ENCODE measurements at regions not wholly inside any gene's neighbourhood (a gene's known extent, or its start where the extent isn't known, plus 50 kb on each side); places are given as distances from the start of the nearest gene placed in this dataset.
"Not testable (repeated sequence)": the region's sequence is repeated elsewhere in the genome, so short reads cannot be mapped to it uniquely, and the experiment has no call there.

- H3K4me3 ChIP-seq (ENCODE audit: low read depth, low read length): no peak overlapping the region
Observed at GRCh38 chr12:113727651-113728061, 238.5 kb downstream of the RBM19 start.

DNA sequence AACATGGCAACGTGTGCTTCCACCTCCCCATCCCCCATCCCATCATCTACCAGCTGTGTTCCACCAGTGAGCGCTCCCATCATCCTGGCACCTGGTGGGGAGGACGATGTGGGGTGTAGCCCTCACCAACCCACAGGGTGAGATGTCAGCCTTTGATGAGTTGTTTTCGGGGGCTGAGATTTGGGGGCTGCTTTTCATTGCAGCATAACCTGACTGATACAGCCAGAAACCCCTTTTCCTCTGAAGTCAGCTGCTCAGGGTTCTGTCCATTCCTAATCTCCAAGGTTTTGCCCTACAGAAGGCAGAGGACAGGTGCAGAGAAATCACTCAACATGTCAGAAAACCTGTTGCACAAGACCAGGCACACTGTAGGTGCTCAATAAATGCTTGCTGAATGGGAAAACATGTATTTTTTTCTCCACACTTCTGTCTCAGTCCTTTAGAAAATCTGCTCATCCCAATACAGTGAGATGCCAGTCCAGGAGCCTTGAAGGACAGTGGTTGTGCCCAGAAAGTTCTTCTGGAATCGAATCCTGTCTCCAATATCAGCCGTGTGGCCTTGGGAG, 239.8 kb downstream of the RBM19 start:
- H3K4me3 ChIP-seq (ENCODE audit: low read depth, low read length): no peak overlapping the region

- H3K4me3 ChIP-seq (ENCODE audit: low read depth, low read length): no peak overlapping the region
Observed at GRCh38 chr12:113725557-113725876, 240.6 kb downstream of the RBM19 start.

DNA sequence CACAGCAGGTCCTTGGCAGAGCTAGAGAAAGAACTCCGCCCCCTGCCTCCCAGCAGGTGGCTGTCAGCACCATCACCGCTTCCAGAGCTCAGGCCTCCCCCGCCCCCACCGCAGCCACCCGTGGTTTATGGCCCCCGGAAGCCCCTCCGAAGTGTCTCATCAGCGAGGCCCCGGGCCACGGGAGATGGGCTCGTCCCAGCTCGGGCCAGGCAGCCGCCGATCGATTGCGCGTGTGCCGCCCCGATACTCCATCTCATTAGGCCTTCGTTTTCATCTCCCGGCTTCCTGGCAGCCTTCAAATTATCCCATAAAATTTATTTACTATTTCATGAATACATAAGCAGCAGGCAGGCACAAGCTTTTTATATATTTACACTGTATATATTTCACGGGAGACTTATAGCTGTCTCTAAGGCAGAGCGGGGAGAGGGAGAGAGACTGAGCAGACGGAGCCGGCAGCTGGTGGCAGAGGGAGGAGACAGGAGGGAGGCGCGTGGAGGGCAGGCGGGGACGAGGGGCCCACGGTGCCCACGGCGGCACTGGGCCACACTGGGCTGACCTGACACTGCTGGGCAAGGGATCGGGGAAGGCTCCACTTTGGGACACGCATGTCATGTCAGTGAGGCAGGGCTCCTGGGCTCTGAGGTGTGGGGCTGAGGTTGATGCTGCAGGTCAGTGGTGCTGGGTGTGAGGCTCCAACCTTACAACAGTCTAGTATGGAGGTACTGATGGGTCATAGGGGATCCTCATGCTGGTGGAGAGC, 241.2 kb downstream of the RBM19 start:
- H3K4me3 ChIP-seq (ENCODE audit: low read depth, low read length): no peak overlapping the region

DNA sequence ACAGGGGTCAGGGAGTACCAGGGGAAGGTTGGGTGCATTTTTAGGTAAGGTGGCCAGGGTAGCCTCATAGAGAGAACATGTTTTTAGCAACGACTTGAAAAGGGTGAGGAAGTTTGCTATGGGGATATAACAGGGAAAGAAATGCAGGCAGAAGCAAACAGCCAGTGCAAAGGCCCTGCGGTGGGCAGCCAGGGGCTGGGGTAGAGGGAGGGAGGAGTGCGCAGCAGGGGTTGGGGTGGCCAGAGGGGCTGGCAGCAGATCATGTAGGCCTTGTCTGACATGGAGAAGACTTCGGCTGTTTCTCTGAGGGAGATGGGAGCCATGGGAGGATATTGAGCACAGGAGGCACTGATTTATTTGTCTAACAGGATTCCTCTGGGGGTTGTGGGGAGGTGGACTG, 242.5 kb downstream of the RBM19 start:
- no peak overlapping the region for H3K4me3 ChIP-seq (ENCODE audit: low read depth, low read length)

DNA sequence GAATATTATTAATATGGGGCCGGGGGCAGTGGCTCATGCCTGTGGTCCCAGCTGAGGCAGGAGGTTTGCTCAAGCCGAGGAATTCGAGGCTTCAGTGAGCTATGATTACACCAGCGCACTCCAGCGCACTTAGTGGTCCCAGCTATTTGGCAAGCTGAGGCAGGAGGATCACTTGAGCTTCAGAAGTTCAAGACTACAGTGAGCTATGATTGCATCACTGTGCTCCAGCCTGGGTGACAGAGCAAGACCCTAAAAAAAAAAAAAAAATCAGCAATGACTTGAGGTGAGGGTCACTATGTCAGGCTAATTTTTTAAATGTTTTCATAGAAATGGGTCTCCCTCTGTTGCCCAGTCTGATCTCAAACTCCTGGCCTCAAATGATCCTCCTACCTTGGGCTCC, 243.4 kb downstream of the RBM19 start:
- no peak overlapping the region for H3K4me3 ChIP-seq (ENCODE audit: low read depth, low read length)

DNA sequence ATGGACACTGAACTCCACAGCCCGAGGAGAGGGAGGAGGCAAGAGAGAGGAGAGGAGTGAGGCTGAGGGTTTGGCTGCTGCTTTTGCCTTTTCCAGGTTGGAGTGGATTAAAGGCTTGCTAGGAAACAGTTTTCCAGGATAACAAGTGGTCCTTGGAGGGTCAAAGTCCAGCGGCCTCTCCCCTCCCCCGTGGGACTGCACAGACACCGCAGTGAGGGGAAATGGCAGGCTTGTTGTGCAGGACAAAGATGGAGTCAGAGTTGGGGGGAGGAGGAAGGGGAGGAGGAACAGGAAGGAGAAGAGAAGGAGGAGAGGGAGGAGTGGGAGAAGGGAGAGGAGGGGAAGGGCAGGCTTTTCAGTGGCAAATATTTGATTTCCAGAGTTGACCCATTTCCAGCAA, 245.5 kb downstream of the RBM19 start:
- no peak overlapping the region for H3K4me3 ChIP-seq (ENCODE audit: low read depth, low read length)

GRCh38 chr12:113719911-113720591, 246.1 kb downstream of the RBM19 start:
- no peak overlapping the region for H3K4me3 ChIP-seq (ENCODE audit: low read depth, low read length)

- no peak overlapping the region for H3K4me3 ChIP-seq (ENCODE audit: low read depth, low read length)
Observed at GRCh38 chr12:113713156-113713555, 241.5 kb upstream of the LHX5 start.

GRCh38 chr12:113712481-113712880, 240.8 kb upstream of the LHX5 start:
- no peak overlapping the region for H3K4me3 ChIP-seq (ENCODE audit: low read depth, low read length)

GRCh38 chr12:113710216-113710615, 238.5 kb upstream of the LHX5 start:
- no peak overlapping the region for H3K4me3 ChIP-seq (ENCODE audit: low read depth, low read length)

DNA sequence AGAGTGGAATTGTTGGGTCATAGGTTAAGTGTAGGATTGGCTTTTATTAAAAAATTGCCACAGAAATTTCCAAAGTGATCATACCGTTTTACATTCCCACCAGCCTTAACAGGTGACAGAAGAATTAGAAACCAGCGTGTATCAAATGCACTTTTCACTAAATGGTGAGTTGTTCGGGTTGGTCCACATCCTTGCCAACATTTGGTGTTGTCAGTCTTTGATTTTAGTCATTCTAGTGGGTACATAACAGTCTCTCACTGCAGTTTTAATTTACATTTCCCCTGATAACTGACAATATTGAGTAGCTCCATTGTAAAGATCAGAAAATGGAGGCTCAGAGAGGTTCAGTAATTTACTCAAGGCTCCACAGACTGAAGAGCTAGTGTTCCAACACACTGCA, 237.8 kb upstream of the LHX5 start:
- H3K4me3 ChIP-seq (ENCODE audit: low read depth, low read length): no peak overlapping the region

GRCh38 chr12:113702836-113703235, 231.2 kb upstream of the LHX5 start:
- H3K4me3 ChIP-seq (ENCODE audit: low read depth, low read length): no peak overlapping the region

- H3K4me3 ChIP-seq (ENCODE audit: low read depth, low read length): no peak overlapping the region
Observed at GRCh38 chr12:113702276-113702675, 230.6 kb upstream of the LHX5 start.

- H3K4me3 ChIP-seq (ENCODE audit: low read depth, low read length): no peak overlapping the region
Observed at GRCh38 chr12:113700943-113701342, 229.3 kb upstream of the LHX5 start.

DNA sequence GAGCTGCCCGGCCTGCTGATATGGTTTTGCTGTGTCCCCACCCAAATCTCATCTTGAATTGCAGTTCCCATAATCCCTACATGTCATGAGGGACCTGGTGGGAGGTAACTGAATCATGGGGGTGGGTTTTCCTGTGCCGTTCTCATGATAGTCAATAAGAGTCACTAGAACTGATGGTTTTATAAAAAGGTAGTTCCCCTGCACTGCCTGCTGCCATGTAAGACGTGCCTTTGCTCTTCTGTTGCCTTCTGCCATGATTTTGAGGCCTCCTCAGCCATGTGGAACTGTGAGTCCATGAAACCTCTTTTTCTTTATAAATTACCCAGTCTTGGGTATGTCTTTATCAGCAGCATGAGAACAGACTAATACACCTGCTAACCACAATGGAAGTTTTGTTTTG, 228.3 kb upstream of the LHX5 start:
- H3K4me3 ChIP-seq (ENCODE audit: low read depth, low read length): not testable (repeated sequence)

- no peak overlapping the region for H3K4me3 ChIP-seq (ENCODE audit: low read depth, low read length)
Observed at GRCh38 chr12:113698510-113698858, 226.8 kb upstream of the LHX5 start.

DNA sequence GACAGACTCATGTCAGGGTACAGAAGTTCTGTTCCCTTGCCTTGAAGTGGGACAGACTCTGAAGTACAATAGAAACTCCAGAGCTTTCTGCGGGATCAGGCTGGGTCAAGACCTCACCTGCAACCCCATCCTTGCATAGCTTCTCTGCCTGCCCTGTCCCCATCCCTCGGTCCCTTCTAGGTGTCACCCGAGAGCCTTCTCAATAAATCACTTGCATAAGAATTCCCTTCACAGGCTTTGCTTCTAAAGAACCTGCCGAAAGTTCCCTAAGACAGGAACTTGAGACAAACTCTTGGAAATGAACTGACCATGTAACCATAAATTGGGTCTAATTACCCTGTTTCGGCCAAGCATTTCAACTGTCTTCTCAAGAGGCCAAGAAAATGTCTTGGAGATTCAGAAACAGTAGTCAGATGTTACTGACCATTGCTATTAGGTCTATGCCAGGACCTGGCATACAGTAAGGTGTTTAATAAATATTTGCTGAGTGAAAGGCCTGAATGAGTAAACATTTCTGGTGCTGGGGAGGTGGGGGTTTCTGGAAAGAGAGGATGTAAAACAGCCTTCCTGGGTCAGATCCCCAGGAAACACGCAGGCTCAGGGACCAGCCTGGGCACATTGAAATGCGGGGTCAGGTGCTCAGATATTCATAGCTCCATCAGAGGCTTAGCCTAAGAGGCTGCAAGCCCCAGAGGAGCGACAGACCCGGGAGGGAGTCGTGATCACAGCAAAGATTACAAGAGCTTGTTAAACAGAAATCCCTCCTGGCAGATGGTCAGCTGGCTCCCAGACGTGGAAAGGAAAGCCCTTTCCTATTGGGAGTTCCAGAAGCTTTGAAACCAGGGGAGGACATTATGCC, 226.2 kb upstream of the LHX5 start:
- no peak overlapping the region for H3K4me3 ChIP-seq (ENCODE audit: low read depth, low read length)

GRCh38 chr12:113697104-113697503, 225.4 kb upstream of the LHX5 start:
- H3K4me3 ChIP-seq (ENCODE audit: low read depth, low read length): no peak overlapping the region

DNA sequence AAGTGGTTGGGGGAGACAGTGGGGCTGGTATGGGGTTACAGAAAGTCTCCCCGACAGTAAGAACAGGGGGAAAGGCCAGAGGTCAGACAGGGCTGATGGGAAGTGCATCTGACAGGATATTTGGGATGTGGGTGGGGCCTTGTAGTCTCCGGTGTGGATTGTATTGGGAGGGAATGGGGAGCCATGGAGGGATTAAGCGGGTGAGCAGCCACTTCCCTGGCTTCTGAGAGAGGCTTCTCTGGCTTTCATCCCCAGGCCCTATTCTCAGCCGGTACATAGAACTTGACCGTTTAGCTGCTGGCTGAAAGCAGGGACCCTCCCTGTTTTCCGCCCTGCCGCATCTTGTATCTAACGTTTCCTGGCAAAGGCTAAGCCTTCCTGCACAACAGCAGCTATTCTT, 222.0 kb upstream of the LHX5 start:
- H3K4me3 ChIP-seq (ENCODE audit: low read depth, low read length): no peak overlapping the region

DNA sequence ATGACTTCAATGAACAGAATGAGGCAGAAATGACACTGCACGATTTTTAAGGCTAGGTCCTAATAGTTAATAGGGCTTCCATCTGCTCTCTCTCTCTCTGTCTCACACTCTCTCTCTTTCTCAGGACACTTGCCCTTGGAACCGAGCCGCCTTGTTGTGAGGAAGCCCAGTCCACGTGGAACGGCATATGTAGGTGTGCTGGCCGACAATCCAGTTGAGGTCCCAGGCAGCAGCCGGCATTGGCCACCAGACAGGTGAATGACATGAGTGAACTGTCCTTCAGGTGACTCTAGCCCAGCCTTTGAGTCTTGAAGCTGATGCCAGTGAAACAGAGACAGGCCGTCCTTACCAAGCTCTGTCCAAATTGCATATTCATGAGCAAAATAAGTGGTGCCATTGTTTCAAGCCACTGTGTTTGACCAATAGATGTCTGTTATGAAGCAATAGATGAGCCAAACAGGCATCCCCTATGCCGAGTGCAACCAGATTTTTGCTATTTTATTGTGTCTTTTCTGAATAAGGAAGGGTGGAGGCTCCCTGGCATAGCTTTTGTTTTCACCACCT, 217.5 kb upstream of the LHX5 start:
- no peak overlapping the region for H3K4me3 ChIP-seq (ENCODE audit: low read depth, low read length)

Measured in iPS-11a (cell line).